NOMO-1 treated with dmso at 0.1 percent for 144 hours (cell line): ENCODE measurements at regions not wholly inside any gene's neighbourhood (a gene's known extent, or its start where the extent isn't known, plus 50 kb on each side); places are given as distances from the start of the nearest gene placed in this dataset.

Experiments used
- DNase-seq: peaks from one replicate; lab custom pipeline; 2025; ENCODE audit not compliant: unreplicated experiment; lab: John Stamatoyannopoulos, UW

DNA sequence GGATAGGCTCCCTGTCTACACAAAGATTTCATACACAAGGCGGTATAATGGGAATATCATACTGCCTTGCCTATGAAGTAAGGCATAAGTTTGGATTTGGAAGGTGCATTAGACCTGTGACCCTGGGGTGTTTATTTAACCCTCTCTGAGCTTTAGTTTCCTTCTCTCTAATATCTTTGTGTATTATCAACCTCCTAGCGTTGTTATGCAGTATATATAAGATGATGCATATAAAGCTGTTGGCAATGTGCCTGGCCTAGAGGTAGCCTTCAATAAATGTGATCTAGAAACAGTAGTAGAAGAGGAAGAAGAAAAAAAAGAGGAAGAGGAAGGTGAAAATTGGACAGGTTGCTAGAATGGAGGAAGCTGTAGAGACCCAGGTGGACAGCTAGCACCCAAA is 311.6 kb upstream of the CLINT1 start:
- DNase-seq = no peak

DNA sequence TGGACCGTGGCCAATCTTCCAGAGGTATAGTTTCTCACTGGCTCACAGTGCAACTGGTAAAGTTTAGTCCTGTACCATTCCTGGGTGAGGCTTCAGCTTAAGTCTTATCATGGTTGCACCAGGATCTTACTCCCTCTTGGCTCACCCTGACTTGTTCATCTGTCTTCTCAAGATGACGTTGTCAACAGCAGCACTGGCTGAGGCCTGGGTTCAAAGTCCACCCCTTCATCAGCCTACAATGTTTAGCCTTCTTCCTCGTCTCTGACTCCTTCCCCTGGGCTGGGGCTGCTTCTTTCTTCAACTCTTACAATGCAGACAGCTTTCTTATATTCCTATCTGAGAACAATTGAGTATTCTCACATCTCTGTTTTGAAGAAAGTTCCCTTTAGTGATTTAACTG is 311.1 kb upstream of the CLINT1 start:
- no peak for DNase-seq

DNA sequence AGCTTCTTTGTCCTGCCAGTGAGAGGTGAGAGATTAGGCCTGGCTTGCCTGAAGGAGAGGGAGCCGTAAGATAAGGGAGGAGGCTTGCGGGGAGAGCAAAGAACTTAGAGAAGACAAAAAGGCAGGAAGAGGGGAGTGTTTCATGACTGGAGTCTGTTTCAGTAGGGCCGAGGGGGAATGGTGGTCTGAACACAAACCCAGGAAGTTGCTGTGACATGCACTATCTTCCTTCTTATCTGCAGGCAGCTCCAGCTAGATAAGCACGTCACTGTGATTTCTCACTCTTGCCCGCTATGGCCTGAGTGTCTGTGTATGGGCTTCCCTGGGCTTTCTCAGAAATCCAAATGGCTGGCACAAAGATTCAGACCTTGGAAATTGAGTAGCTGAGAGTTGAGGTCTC is 307.5 kb upstream of the CLINT1 start:
- no peak for DNase-seq

DNA sequence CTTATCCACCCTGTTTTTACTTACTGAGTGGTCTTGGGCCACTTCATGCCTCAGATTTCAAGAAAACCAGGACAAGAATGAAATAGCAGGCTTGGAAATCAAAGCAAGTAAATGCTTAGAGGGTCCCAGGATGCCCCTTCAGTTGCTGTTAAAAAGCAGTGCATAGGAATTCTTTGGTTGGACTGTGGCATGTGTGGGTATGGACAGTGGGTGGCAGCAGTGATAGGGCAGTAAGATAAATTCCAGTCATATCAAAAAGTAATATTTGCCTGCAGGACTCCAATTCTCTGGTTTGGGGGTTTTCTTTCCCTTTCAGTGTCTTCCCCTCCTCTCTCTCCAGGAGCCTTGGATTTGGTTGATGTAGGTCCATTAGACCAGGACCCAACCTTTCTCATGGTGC is 306.7 kb upstream of the CLINT1 start:
- DNase-seq = no peak

DNA sequence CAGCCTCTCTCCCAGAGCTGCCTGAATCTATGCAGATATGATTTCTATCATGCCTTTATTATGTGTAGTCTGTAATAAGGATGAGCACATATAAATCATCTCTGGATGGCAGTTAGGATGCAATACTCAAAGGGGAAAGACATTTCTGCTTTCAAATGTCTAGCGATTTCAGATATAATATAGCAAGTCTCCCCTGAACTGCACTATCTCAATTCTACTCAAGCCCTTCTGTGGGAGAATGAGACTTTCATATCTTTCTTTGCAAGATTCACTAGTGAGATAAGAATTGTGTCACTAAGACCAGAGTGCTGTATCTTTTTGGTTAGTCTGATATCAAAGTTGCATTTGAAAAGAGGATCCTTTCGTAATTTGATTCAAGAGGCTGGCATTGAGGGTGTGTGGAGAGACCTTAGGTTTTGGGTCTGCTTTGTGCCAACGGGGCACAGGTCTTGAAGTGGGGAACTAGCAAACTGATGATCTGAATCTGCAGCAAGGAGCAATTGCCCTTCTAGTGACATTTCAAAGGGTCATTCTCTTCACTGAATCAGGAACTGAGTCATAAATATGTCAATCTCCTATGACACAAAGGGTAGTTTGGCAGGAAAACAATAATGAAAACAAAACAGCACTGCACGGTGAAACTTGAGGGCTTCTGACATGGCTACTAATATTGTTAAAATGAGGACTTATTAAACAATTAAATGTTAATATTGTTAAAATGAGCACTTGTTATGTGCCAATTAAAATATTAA is 305.5 kb upstream of the CLINT1 start:
- DNase-seq = no peak

DNA sequence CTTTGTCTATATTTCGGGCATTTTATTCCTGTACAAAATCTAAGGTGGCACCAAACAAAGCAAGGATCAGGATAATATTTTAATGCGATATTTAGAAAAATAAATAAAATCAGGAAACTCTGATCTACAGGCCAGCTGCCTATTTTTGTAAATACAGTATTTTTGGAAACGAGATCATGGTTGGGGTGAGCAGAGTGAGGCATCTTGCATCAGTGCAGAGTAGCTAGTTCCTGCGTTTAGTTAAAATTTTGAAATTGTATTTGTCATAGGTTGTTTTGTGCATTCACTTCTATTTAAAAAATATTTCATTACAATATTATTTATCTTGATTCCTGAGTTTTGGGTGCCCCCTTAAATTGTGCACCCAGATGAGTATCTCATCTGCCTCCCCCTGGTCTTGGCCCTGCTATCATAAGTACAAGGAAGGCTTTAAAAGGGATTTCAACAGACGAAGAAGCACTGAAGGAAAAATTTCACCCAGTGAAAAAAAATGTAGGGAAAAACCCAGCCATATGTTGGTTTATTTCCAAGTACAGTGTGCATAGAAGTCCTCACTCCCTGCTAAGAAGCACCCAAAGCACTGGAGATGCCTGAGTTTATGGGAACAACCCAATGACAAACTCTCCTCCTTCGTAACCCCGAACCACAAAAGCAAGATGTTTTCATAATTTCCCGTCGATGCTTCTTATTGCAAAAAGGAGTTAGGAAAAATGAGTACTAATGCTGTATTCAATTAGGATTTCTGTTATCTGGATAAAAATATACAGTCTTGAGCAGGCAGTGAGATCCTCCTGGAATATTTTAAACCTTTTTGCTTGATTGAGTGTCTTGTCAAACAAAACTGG is 304.7 kb upstream of the CLINT1 start:
- DNase-seq = no peak

GRCh38 chr5:158162479-158163034 is 303.6 kb upstream of the CLINT1 start:
- no peak for DNase-seq

GRCh38 chr5:158162026-158162425 is 303.1 kb upstream of the CLINT1 start:
- DNase-seq = no peak

DNA sequence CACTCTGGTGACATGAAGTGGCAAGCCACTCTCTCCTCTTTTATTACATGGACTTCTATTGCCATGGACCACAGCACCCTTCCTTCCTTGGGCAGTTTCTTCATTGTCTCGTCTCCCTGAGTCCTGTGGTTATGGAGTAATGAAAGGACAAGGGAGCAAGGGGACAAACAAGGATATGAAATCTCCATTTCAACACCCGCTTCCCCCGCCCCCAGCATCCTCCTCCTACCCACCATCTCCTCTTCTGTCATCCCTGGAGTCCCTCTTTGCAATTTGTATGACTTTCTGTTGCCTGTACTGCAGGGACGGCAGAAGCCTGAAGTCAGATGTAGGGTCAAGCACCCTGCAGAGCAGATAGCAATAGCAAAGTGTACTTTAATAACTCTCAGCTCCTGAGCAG is 300.7 kb upstream of the CLINT1 start:
- no peak for DNase-seq

DNA sequence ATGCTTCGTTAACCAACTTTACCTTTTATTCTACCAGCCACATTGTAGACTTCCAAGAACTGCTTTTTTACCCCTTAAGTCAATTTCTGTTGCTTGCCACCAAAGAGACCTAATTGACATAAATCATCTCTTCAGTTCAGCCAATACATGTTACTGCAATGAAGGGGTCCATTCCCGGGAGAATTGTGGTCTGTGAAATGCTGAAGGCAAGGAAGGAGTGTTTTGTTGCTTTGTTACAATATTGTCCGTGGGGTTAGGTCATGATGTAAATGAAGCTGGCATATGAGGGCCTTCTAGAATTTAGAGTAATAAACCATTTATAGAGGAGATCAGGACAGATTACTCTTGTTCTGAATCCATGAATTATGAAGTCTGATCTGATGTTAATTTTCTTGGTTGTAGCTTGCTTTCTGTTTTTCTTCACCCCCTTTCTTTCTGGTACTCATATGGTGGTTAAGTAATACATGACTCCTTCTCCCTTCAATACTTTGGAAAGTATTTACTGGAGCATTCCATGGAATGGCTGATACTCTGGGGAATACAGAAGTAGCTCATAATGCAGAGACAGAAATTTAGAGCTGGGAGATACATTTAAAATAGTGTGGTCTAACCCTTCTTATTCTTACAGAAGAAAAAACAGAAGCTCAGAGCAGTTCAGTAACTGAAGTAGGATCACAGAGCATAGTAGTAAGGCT is 297.0 kb upstream of the CLINT1 start:
- no peak for DNase-seq

DNA sequence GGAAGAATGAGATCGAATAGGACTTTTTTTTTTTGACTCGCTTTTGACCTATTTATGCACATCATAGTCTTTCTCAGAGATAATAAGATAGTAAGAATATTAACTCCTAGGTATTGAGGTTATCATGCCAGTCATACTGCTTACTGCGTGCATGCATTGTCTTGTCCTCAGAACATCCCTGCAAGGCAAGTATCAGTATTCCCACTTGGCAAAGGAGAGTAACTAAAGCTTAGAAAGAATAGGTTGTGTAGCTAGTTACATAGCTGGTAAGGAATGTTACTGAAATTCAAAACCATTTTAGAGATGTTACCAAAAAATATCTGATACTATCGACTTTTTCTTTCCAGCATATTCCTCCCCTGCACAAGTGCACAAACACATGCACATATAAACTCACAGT is 296.1 kb upstream of the CLINT1 start:
- DNase-seq = no peak

- no peak for DNase-seq
These were observed 295.5 kb upstream of the CLINT1 start for GRCh38 chr5:158154226-158155005.

GRCh38 chr5:158153508-158153907 is 294.6 kb upstream of the CLINT1 start:
- no peak for DNase-seq

DNA sequence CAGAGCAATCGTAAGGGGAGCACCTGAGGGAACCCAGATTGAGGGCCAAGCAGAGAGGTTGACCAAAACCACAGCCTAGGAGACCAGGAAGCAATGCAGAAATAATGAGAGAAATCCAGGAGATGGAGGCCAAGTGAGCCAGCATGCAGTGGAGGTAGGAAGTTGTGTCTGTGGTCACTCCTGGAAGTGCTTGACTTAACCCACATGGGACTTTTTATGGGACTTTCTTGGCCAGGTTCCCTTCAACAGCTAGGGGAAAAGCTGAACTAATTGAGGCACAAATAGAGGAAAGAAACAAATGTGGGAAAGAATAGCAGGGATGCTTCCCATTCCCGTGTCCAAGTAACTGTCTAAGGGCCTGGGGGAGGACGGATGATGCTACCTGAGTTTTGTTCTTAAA is 293.2 kb upstream of the CLINT1 start:
- no peak for DNase-seq

GRCh38 chr5:158147227-158147626 is 288.3 kb upstream of the CLINT1 start:
- no peak for DNase-seq

DNA sequence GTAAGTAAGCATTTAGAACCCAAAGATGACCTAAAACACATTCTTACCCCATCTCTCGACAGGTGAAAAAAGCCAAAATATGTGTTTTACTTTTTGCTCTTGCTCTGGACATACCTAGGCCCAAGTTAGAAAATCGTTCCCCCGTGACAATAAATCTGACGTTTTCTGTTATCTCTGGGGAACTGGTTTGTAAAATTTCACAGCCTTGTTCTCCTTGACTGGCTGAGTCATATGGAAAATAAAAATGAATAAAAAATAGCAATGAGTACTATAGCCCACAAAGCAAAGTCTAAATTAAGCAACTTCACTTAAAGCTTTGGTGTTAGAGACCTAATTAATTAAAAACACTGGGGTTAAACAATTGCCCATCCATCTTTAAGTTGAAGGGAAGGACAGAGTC is 286.9 kb upstream of the CLINT1 start:
- no peak for DNase-seq

DNA sequence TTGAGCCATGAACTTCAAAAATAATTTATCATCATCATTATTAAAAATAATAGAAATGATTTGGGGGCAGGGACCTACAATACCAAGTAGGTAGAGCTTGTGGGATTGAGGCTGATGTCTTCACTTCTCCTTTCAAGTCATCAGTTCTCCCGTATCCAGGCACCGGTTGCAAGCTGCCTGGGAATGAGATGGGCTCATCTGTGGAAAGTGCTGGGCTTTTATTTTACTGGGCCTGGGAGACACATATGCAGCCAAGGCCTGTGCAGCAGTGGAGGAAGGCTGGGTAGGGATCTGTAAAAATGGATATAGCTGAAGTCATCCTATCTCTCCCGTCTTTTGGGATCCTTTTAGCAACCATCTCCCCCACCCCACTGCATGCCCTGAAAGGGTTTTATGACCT is 284.1 kb upstream of the CLINT1 start:
- DNase-seq = no peak

DNA sequence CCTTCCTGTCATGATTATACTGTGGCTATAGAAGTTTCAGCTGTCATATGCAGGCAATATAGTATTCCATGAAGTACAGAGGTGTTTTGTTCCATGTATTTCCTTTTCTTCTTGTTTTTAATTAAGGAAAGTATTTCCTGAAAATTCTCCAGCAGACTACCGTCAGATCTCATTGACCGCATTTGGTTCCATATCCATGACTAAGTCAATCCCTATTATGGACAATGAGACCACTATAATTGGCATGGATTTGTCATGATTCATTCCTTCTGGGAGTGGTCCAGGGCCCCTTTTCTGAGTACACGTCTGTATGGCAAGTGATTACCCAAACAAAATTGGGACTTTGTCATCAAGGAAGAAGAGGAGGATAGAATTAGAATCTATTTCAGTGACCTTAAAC is 283.2 kb upstream of the CLINT1 start:
- DNase-seq = no peak

GRCh38 chr5:158140120-158140731 is 281.3 kb upstream of the CLINT1 start:
- DNase-seq = no peak

DNA sequence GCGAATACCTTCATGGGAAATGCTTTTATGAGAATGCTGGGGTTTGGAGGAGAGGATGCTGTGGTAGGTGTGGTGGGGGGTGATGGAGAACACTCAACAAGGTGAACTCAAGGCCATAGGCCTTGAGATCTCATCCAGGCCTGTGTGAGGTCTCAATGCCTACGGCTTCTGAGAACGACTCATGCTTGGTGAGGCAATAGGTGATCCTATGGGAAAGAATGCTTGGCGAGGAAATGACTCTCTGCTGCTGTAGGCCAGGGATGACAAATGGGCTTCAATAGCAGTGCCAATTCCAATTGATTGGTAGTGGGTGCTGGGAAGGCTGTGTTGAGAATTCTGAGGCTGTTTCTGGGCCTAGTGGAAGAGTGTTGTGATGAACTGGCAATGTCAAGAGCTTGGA is 280.2 kb upstream of the CLINT1 start:
- no peak for DNase-seq
